CD4-positive, alpha-beta T cell (primary cell): ENCODE measurements at regions not wholly inside any gene's neighbourhood (a gene's known extent, or its start where the extent isn't known, plus 50 kb on each side); places are given as distances from the start of the nearest gene placed in this dataset.

Experiments
- ATAC-seq: fragments of 200-7000 bp; cut with Tn5 transposase; one replicate; pipeline ENCODE4 v1.10.0; 2022; ENCODE audit warnings: mild to moderate bottlenecking; ENCODE audit not compliant: poor library complexity
- CTCF ChIA-PET: fragments of 350-600 bp; sonication (Branson Sonifier 250); formaldehyde crosslinking; loops from one replicate; lab custom pipeline; 2021; ENCODE audit warnings: antibody characterized with exemption, inconsistent platforms; lab: Charles Lee
- POLR2A ChIA-PET: fragments of 350-600 bp; sonication (Branson Sonifier 250); formaldehyde crosslinking; loops from one replicate; lab custom pipeline; 2021; ENCODE audit warnings: antibody characterized with exemption, inconsistent platforms; lab: Charles Lee
- DNase-seq, 14 experiments: peaks; one replicate each; pipeline ENCODE4 v3.0.0-alpha.2; 2013 to 2020; ENCODE audit warnings: mixed read lengths in 2 of 14
- H3K27ac ChIP-seq, 2 donors: one replicate each; pipeline versions ENCODE4 v1.5.1 to v1.7.0; 2013; ENCODE audit warnings: low read length in 2 of 2, low read depth in 1 of 2, mild to moderate bottlenecking in 1 of 2
- H3K27me3 ChIP-seq, 2 experiments: 1 replicate in 1 of 2; 2 replicates in 1 of 2; pipeline versions ENCODE4 v1.6.1 to v1.7.0; 2013; ENCODE audit warnings: low read length in 2 of 2, control low read depth in 1 of 2, mild to moderate bottlenecking in 1 of 2, moderate library complexity in 1 of 2; ENCODE audit not compliant: insufficient read depth in 2 of 2, control insufficient read depth in 1 of 2
- H3K36me3 ChIP-seq: one replicate; pipeline ENCODE4 v1.6.1; 2013; ENCODE audit warnings: low read length, control low read depth; ENCODE audit not compliant: insufficient read depth
- H3K4me1 ChIP-seq: one replicate; pipeline ENCODE4 v1.6.1; 2013; ENCODE audit warnings: low read length, control low read depth; ENCODE audit not compliant: insufficient read depth
- H3K4me3 ChIP-seq: one replicate; pipeline ENCODE4 v1.5.1; 2013; ENCODE audit warnings: mild to moderate bottlenecking, low read length, moderate library complexity
- H3K9me3 ChIP-seq, 2 experiments: 1 replicate in 1 of 2; 2 replicates in 1 of 2; pipeline versions ENCODE4 v1.6.1 to v1.7.0; 2013; ENCODE audit warnings: low read length in 2 of 2, mild to moderate bottlenecking in 2 of 2, control low read depth in 1 of 2, moderate library complexity in 1 of 2; ENCODE audit not compliant: control insufficient read depth in 1 of 2, insufficient read depth in 1 of 2
- H3K27ac Mint-ChIP-seq: one replicate; pipeline ENCODE4 v1.8.0; 2020; ENCODE audit warnings: mixed read lengths
- H3K27me3 Mint-ChIP-seq: one replicate; pipeline ENCODE4 v1.8.0; 2021; ENCODE audit warnings: mixed read lengths
- H3K36me3 Mint-ChIP-seq: one replicate; pipeline ENCODE4 v1.8.0; 2021; ENCODE audit warnings: low read depth, mixed read lengths
- H3K4me1 Mint-ChIP-seq: one replicate; pipeline ENCODE4 v1.8.0; 2021; ENCODE audit warnings: low read depth, mixed read lengths
- H3K4me3 Mint-ChIP-seq: one replicate; pipeline ENCODE4 v1.8.0; 2020; ENCODE audit warnings: mild to moderate bottlenecking, mixed read lengths
- H3K9me3 Mint-ChIP-seq: one replicate; pipeline ENCODE4 v1.8.0; 2020; ENCODE audit warnings: mixed read lengths
- intact Hi-C, 2 experiments: fragments of 100-400 bp; cut with DNase I in 1 of 2; cut with micrococcal nuclease in 1 of 2; formaldehyde crosslinking; loops; one replicate each; pipeline versions ENCODE4 v1.15.1 to v1.9.0; 2023 to 2025; cut with DNase I, micrococcal nuclease
- TF ChIP-seq, protein P1 (sequence below): fragments of 200-600 bp; IDR thresholded peaks from one replicate; pipeline ENCODE4 v1.8.0; 2022; ENCODE audit warnings: antibody characterized with exemption, mild to moderate bottlenecking

- no peaks in the 10 kb centered on the region for H3K36me3 Mint-ChIP-seq
- Histone ChIP-seq H3K27me3 (peaks cover 0 to 5% of the 10 kb centered on the region in 2 experiments), H3K36me3 (no peaks in the 10 kb centered on the region), H3K4me1 (no peaks in the 10 kb centered on the region), H3K27ac (no peak overlapping the region), H3K4me3 (no peak overlapping the region), H3K9me3 (peaks cover 0 to 3% of the 10 kb centered on the region in 2 experiments)
- peaks cover 14% of the 10 kb centered on the region for H3K27me3 Mint-ChIP-seq
- ChIA-PET CTCF (no interaction called here), POLR2A (no interaction called here)
- ATAC-seq (no peak), DNase-seq (no peak)
- H3K4me3 Mint-ChIP-seq = no peak overlapping the region
- H3K4me1 Mint-ChIP-seq = no peaks in the 10 kb centered on the region
- no peak overlapping the region for H3K27ac Mint-ChIP-seq
- no peaks in the 10 kb centered on the region for H3K9me3 Mint-ChIP-seq
- intact Hi-C loops = no loop called here
- TF ChIP-seq, protein P1, sequence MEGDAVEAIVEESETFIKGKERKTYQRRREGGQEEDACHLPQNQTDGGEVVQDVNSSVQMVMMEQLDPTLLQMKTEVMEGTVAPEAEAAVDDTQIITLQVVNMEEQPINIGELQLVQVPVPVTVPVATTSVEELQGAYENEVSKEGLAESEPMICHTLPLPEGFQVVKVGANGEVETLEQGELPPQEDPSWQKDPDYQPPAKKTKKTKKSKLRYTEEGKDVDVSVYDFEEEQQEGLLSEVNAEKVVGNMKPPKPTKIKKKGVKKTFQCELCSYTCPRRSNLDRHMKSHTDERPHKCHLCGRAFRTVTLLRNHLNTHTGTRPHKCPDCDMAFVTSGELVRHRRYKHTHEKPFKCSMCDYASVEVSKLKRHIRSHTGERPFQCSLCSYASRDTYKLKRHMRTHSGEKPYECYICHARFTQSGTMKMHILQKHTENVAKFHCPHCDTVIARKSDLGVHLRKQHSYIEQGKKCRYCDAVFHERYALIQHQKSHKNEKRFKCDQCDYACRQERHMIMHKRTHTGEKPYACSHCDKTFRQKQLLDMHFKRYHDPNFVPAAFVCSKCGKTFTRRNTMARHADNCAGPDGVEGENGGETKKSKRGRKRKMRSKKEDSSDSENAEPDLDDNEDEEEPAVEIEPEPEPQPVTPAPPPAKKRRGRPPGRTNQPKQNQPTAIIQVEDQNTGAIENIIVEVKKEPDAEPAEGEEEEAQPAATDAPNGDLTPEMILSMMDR = no peak
These were observed 120.3 kb upstream of the ADAMTS18 start for GRCh38 chr16:77555126-77555525.

GRCh38 chr16:77555791-77556190 lies 121.0 kb upstream of the ADAMTS18 start:
- ChIA-PET POLR2A (no interaction called here), CTCF (no interaction called here)
- ATAC-seq = no peak
- Mint-ChIP-seq H3K9me3 (no peaks in the 10 kb centered on the region), H3K36me3 (no peaks in the 10 kb centered on the region), H3K27me3 (peaks cover 18% of the 10 kb centered on the region), H3K4me1 (no peaks in the 10 kb centered on the region), H3K27ac (no peak overlapping the region), H3K4me3 (no peak overlapping the region)
- Histone ChIP-seq H3K4me3 (no peak overlapping the region), H3K9me3 (peaks cover 0 to 3% of the 10 kb centered on the region in 2 experiments), H3K4me1 (no peaks in the 10 kb centered on the region), H3K27ac (no peak overlapping the region), H3K27me3 (peaks cover 0 to 5% of the 10 kb centered on the region in 2 experiments), H3K36me3 (no peaks in the 10 kb centered on the region)
- DNase-seq = no peak
- intact Hi-C loops = no loop called here
- TF ChIP-seq, protein P1 = no peak

- Mint-ChIP-seq H3K36me3 (no peaks in the 10 kb centered on the region), H3K27me3 (peaks cover 24% of the 10 kb centered on the region), H3K4me3 (no peak overlapping the region), H3K9me3 (no peaks in the 10 kb centered on the region), H3K27ac (no peak overlapping the region), H3K4me1 (no peaks in the 10 kb centered on the region)
- no peaks in the 10 kb centered on the region for H3K36me3 ChIP-seq
- POLR2A ChIA-PET = no interaction called here
- H3K27me3 ChIP-seq = peaks cover under 1 to 5% of the 10 kb centered on the region in 2 experiments
- H3K4me3 ChIP-seq = no peak overlapping the region
- H3K27ac ChIP-seq = no peak overlapping the region
- CTCF ChIA-PET = no interaction called here
- H3K9me3 ChIP-seq = peaks cover 0 to 3% of the 10 kb centered on the region in 2 experiments
- H3K4me1 ChIP-seq = no peaks in the 10 kb centered on the region
- DNase-seq (no peak), ATAC-seq (no peak)
- TF ChIP-seq, protein P1 = no peak
- intact Hi-C loops = no loop called here
These were observed 121.5 kb upstream of the ADAMTS18 start for GRCh38 chr16:77556201-77556873.
